ENCODE measurements at regions not wholly inside any gene's neighbourhood (a gene's known extent, or its start where the extent isn't known, plus 50 kb on each side); places are given as distances from the start of the nearest gene placed in this dataset.

- in situ Hi-C loops (cut with MboI; ENCODE audit: low pct_ligation_motif_present in 1 of 4, low pct_unique_long_range_greater_than_20kb in 1 of 4, low sequenced_read_pairs in 3 of 4) (no loop called here), intact Hi-C loops (cut with DNase I; ENCODE audit: low total_unique reads) (no loop called here)
- Histone ChIP-seq H3K9me3 (no peaks in the 10 kb centered on the region), H3K27me3 (no peaks in the 10 kb centered on the region), H3K27ac (peak overlapping the region; percentile 36 to 67 (median 47)), H3K36me3 (no peaks in the 10 kb centered on the region), H3K4me1 (peaks cover 0 to 32% (median 6%) of the 10 kb centered on the region in 4 donors), H3K4me3 (no peak overlapping the region)
- DNase-seq: no peak
- WGBS, 2 donors (ENCODE audit: low coverage in 1 of 2): 74 to 86% methylated on average over 1 to 3 of the region's 3 CpGs
- TF ChIP-seq POLR2AphosphoS5 (IDR thresholded peaks at IDR 0.05) (no peak), EP300 (IDR thresholded peaks at IDR 0.05; ENCODE audit: low read depth) (no peak), CTCF (IDR thresholded peaks at IDR 0.05) (no peak), POLR2A (IDR thresholded peaks at IDR 0.05) (no peak)
These were observed 89.5 kb upstream of the C1orf21 start for GRCh38 chr1:184297244-184297750.

- no peaks in the 10 kb centered on the region for H3K9me3 ChIP-seq
- in situ Hi-C loops (cut with MboI; ENCODE audit: low pct_ligation_motif_present in 1 of 4, low pct_unique_long_range_greater_than_20kb in 1 of 4, low sequenced_read_pairs in 3 of 4): no loop called here
- no peak overlapping the region for H3K27ac ChIP-seq
- no peak overlapping the region for H3K4me3 ChIP-seq
- intact Hi-C loops (cut with DNase I; ENCODE audit: low total_unique reads): no loop called here
- no peaks in the 10 kb centered on the region for H3K36me3 ChIP-seq
- peaks cover 0 to 32% (median 6%) of the 10 kb centered on the region in 4 donors for H3K4me1 ChIP-seq
- DNase-seq: no peak
- H3K27me3 ChIP-seq: no peaks in the 10 kb centered on the region
- 79 to 80% methylated on average over 1 to 6 of the region's 6 CpGs for WGBS, 2 donors (ENCODE audit: low coverage in 1 of 2)
- TF ChIP-seq CTCF (IDR thresholded peaks at IDR 0.05): no peak
- no peak for TF ChIP-seq POLR2A (IDR thresholded peaks at IDR 0.05)
- TF ChIP-seq EP300 (IDR thresholded peaks at IDR 0.05; ENCODE audit: low read depth): no peak
- TF ChIP-seq POLR2AphosphoS5 (IDR thresholded peaks at IDR 0.05): no peak
These were observed 88.1 kb upstream of the C1orf21 start for GRCh38 chr1:184298440-184299405.

GRCh38 chr1:184299406-184299790 lies 87.4 kb upstream of the C1orf21 start:
- H3K9me3 ChIP-seq: no peaks in the 10 kb centered on the region
- no peak overlapping the region for H3K4me3 ChIP-seq
- no peak for TF ChIP-seq EP300 (IDR thresholded peaks at IDR 0.05; ENCODE audit: low read depth)
- no peak for TF ChIP-seq POLR2AphosphoS5 (IDR thresholded peaks at IDR 0.05)
- no peak for TF ChIP-seq CTCF (IDR thresholded peaks at IDR 0.05)
- no peak for TF ChIP-seq POLR2A (IDR thresholded peaks at IDR 0.05)
- DNase-seq: no peak
- H3K36me3 ChIP-seq: no peaks in the 10 kb centered on the region
- in situ Hi-C loops (cut with MboI; ENCODE audit: low pct_ligation_motif_present in 1 of 4, low pct_unique_long_range_greater_than_20kb in 1 of 4, low sequenced_read_pairs in 3 of 4): no loop called here
- peak overlapping the region in 1 of 4 donors; percentile 4 for H3K27ac ChIP-seq
- 73% methylated on average over 2 of the region's 2 CpGs; no CpG with 5 or more reads in 1 of the 2 donors for WGBS, 2 donors (ENCODE audit: low coverage in 1 of 2)
- H3K4me1 ChIP-seq: peaks cover 0 to 32% (median 6%) of the 10 kb centered on the region in 4 donors
- no peaks in the 10 kb centered on the region for H3K27me3 ChIP-seq
- intact Hi-C loops (cut with DNase I; ENCODE audit: low total_unique reads): no loop called here

GRCh38 chr1:184299796-184300195 lies 87.0 kb upstream of the C1orf21 start:
- TF ChIP-seq POLR2A (IDR thresholded peaks at IDR 0.05) (no peak), POLR2AphosphoS5 (IDR thresholded peaks at IDR 0.05) (no peak), CTCF (IDR thresholded peaks at IDR 0.05) (no peak), EP300 (IDR thresholded peaks at IDR 0.05; ENCODE audit: low read depth) (no peak)
- WGBS, 2 donors (ENCODE audit: low coverage in 1 of 2): 70 to 71% methylated on average over 1 to 2 of the region's 2 CpGs
- Histone ChIP-seq H3K36me3 (no peaks in the 10 kb centered on the region), H3K4me1 (peaks cover 0 to 32% (median 6%) of the 10 kb centered on the region in 4 donors), H3K9me3 (no peaks in the 10 kb centered on the region), H3K27ac (peak overlapping the region in 1 of 4 donors; percentile 4), H3K4me3 (no peak overlapping the region), H3K27me3 (no peaks in the 10 kb centered on the region)
- intact Hi-C loops (cut with DNase I; ENCODE audit: low total_unique reads) (no loop called here), in situ Hi-C loops (cut with MboI; ENCODE audit: low pct_ligation_motif_present in 1 of 4, low pct_unique_long_range_greater_than_20kb in 1 of 4, low sequenced_read_pairs in 3 of 4) (no loop called here)
- no peak for DNase-seq
